ENCODE measurements at regions not wholly inside any gene's neighbourhood (a gene's known extent, or its start where the extent isn't known, plus 50 kb on each side); places are given as distances from the start of the nearest gene placed in this dataset.

DNA sequence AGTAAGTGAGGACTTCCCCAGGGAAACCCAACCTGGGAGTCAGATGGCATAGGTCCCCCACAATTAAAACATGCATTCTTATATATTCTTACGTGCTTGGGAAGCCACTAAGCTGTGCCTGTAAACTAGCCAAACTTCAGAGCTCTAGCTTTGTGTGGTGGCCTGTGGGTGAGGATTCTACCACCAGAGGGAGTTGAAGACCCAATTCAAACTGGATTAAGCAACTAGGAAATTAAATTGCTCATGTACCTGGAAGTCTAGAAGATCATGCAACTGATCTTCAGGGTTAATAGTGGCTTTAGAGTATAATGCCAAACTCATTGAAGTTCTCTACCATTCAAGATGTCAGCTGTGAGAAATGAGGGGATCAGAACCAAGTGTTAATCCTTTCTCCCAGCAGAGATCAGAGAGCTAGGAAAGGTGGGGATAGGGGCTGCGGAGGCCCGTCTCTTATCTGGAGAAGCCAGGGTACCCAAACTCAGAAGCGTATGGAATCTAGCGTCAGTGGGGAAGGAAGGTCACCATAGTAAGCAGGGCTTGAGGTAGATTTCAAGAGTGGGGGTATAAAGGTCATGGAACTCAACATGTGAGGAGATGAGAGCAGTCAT, 53.2 kb upstream of the CCDC85A start:
- no peak overlapping the region for H4K91ac ChIP-seq (replicated peaks; ENCODE audit: insufficient read length, low read length)
- H3K79me1 ChIP-seq (ENCODE audit: low read depth, low read length): no peaks in the 10 kb centered on the region; the same call in 1 of the 2 replicates
- H3K9me3 ChIP-seq (ENCODE audit: insufficient read depth in 2 of 2, low read depth in 1 of 2, low read length in 1 of 2): no peaks in the 10 kb centered on the region
- H3K27me3 ChIP-seq (replicated peaks in 1 of 4; ENCODE audit: control insufficient read depth in 3 of 4, extremely low read depth in 1 of 4, insufficient read depth in 3 of 4, low read length in 3 of 4): peaks cover 0 to 1% (median 0%) of the 10 kb centered on the region in 4 experiments; a peak in 1 of 7 replicates
- WGBS, 2 experiments (ENCODE audit: extremely low coverage in 1 of 2, insufficient coverage in 1 of 2, insufficient read length in 1 of 2, insufficient replicate concordance in 2 of 2, low coverage in 1 of 2, low lambda C conversion rate in 2 of 2, missing lambda C conversion rate in 1 of 2): 91% methylated on average over 5 of the region's 5 CpGs; no CpG with 5 or more reads in 1 of the 2 experiments
- H4K5ac ChIP-seq (ENCODE audit: insufficient read length, low read depth, low read length): no peak overlapping the region
- H3K4ac ChIP-seq (replicated peaks; ENCODE audit: insufficient read length, low read depth, low read length): no peak overlapping the region
- no peak overlapping the region for H3K9ac ChIP-seq (replicated peaks in 1 of 4; ENCODE audit: extremely low read depth in 1 of 4, low read depth in 3 of 4, low read length in 3 of 4)
- FAIRE-seq (peak; percentile 19), DNase-seq (ENCODE audit: low read depth in 1 of 2, low spot score in 2 of 2) (no peak)
- peaks cover 0 to 9% (median 2%) of the 10 kb centered on the region in 4 experiments; a peak in 3 of 7 replicates for H3K4me1 ChIP-seq (replicated peaks in 1 of 4; ENCODE audit: control insufficient read depth in 3 of 4, insufficient read depth in 4 of 4, low read length in 3 of 4)
- H3K23ac ChIP-seq (ENCODE audit: insufficient read length): no peak overlapping the region
- TF ChIP-seq, protein P1, sequence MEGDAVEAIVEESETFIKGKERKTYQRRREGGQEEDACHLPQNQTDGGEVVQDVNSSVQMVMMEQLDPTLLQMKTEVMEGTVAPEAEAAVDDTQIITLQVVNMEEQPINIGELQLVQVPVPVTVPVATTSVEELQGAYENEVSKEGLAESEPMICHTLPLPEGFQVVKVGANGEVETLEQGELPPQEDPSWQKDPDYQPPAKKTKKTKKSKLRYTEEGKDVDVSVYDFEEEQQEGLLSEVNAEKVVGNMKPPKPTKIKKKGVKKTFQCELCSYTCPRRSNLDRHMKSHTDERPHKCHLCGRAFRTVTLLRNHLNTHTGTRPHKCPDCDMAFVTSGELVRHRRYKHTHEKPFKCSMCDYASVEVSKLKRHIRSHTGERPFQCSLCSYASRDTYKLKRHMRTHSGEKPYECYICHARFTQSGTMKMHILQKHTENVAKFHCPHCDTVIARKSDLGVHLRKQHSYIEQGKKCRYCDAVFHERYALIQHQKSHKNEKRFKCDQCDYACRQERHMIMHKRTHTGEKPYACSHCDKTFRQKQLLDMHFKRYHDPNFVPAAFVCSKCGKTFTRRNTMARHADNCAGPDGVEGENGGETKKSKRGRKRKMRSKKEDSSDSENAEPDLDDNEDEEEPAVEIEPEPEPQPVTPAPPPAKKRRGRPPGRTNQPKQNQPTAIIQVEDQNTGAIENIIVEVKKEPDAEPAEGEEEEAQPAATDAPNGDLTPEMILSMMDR (IDR thresholded peaks at IDR 0.05; ENCODE audit: control extremely low read depth in 1 of 3, insufficient read depth in 1 of 3, low read depth in 1 of 3, low read length in 3 of 3): peak in 2 of 3 experiments; percentile 68 to 71; a peak in 3 of 4 replicates
- TF ChIP-seq CEBPB (IDR thresholded peaks at IDR 0.05; ENCODE audit: low read depth, low read length): peak; percentile 71
- TF ChIP-seq RNF2 (IDR thresholded peaks at IDR 0.05; ENCODE audit: borderline replicate concordance, low read depth, low read length, missing control alignments, poor library complexity, severe bottlenecking): no peak
- peak; percentile 42 to 56 for TF ChIP-seq RAD21 (IDR thresholded peaks at IDR 0.05 in 1 of 2, conservative IDR thresholded peaks at IDR 0.05 in 1 of 2; ENCODE audit: low read depth in 2 of 2, low read length in 2 of 2)
- H3K79me2 ChIP-seq (ENCODE audit: control insufficient read depth in 1 of 2, insufficient read depth in 2 of 2, low read length in 2 of 2): no peaks in the 10 kb centered on the region
- 0 out of 2 replicates have a peak overlapping the region, but pooled peaks have one; percentile 18 for H2BK12ac ChIP-seq (ENCODE audit: low read depth, low read length)
- no peak overlapping the region for H2AK5ac ChIP-seq (ENCODE audit: low read depth, low read length)
- ChIA-PET POLR2A (ENCODE audit: partially characterized antibody) (interaction anchor here (0.9 kb wide), 2 partner anchors 8 to 53 kb away, joined by 3 to 4 read pairs; no protein-coding TSS in a partner anchor), CTCF (ENCODE audit: partially characterized antibody) (interaction anchor here (0.6 to 1.9 kb wide), 27 partner anchors 8 to 1149 kb away, joined by 3 to 17 read pairs (median 4); no protein-coding TSS in a partner anchor)
- no peak overlapping the region for H2BK120ac ChIP-seq (replicated peaks; ENCODE audit: low read depth, low read length)
- H2BK15ac ChIP-seq (ENCODE audit: low read length): no peak overlapping the region
- H3K36me3 ChIP-seq (ENCODE audit: control insufficient read depth in 2 of 4, insufficient read depth in 4 of 4, low read length in 3 of 4): 0 out of 8 replicates have a peak, but pooled peaks cover 0 to 2% (median 0%) of the 10 kb centered on the region in 4 experiments
- H4K8ac ChIP-seq (ENCODE audit: extremely low read depth, insufficient read depth, low read length): no peak overlapping the region
- no peak overlapping the region for H3K4me2 ChIP-seq (ENCODE audit: insufficient read depth in 1 of 2, low read depth in 2 of 2, low read length in 2 of 2)
- no peaks in the 10 kb centered on the region for H3K23me2 ChIP-seq (ENCODE audit: low read depth, low read length)
- no peak overlapping the region for H3K4me3 ChIP-seq (ENCODE audit: extremely low read depth in 1 of 4, insufficient read depth in 2 of 4, low read depth in 3 of 4, low read length in 4 of 4)
- H3K56ac ChIP-seq (replicated peaks; ENCODE audit: insufficient read length, low read depth, low read length): no peak overlapping the region
- no peak overlapping the region for H3K27ac ChIP-seq (ENCODE audit: low read depth, low read length)
- H3K18ac ChIP-seq (ENCODE audit: extremely low read depth, low read length): no peak overlapping the region
- H2AFZ ChIP-seq (ENCODE audit: low read length): no peak overlapping the region
- H4K20me1 ChIP-seq (replicated peaks in 1 of 2; ENCODE audit: control insufficient read depth in 1 of 2, insufficient read depth in 2 of 2, low read length in 2 of 2): peaks cover 0 to 4% of the 10 kb centered on the region in 2 experiments
- H3K14ac ChIP-seq (ENCODE audit: insufficient read length): no peak overlapping the region
- H2BK20ac ChIP-seq (ENCODE audit: low read length): no peak overlapping the region
- H2BK5ac ChIP-seq (ENCODE audit: low read depth, low read length): no peak overlapping the region

Data from H1 (cell line).